ENCODE measurements at regions not wholly inside any gene's neighbourhood (a gene's known extent, or its start where the extent isn't known, plus 50 kb on each side); places are given as distances from the start of the nearest gene placed in this dataset.

DNA sequence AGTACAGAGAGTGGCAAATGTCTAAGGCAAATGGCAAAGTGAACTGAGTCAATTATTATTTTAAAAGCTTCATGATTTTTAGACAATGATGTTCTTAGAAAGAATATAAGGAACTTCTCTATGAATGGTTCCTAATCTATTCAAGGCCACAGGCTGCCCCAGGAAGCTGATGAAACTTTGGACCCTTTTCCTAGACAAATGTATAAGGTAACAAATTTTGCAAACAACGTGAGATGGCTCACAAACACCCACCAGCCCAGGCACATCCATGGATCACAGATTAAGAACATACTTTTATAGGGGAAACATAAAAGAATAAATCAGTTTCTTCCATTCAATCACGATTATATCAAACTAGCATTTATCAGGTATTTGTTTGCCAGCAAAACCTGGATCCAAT, 659.0 kb downstream of the IRS1 start:
- H3K27ac Mint-ChIP-seq: no peak overlapping the region
- intact Hi-C loops (cut with DNase I, micrococcal nuclease): no loop called here

DNA sequence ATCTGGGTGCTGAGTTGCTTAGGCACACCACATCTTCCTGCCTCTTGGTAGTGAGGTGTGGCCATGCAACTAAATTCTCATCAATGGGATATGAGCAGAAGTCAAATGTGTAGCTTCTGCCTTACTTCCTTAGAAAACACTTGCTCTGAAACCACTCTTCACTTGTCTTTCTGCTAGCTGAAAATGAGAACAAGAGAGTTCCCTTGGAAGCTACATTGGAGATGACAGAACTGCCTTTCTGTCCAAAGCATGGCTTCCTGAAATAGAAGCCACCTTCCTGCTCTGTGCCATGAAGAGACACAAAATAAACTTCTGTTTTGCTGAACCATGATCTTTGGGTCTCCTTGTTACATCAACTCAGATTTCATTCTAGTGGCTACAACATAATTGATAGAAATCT, 659.9 kb downstream of the IRS1 start:
- H3K27ac ChIP-seq (ENCODE audit: low read depth in 1 of 2, low read length in 2 of 2): no peak overlapping the region
- POLR2A ChIA-PET: no interaction called here
- CTCF ChIA-PET: no interaction called here
- ATAC-seq (ENCODE audit: poor library complexity) (no peak), DNase-seq (no peak)
- H3K27me3 ChIP-seq (ENCODE audit: control insufficient read depth in 1 of 2, insufficient read depth in 2 of 2, low read length in 2 of 2): no peaks in the 10 kb centered on the region
- Mint-ChIP-seq H3K4me1 (ENCODE audit: low read depth) (no peaks in the 10 kb centered on the region), H3K27me3 (no peaks in the 10 kb centered on the region), H3K4me3 (no peak overlapping the region), H3K27ac (no peak overlapping the region), H3K9me3 (no peaks in the 10 kb centered on the region), H3K36me3 (ENCODE audit: low read depth) (no peaks in the 10 kb centered on the region)
- H3K36me3 ChIP-seq (ENCODE audit: insufficient read depth, low read length): no peaks in the 10 kb centered on the region
- no peaks in the 10 kb centered on the region for H3K4me1 ChIP-seq (ENCODE audit: insufficient read depth, low read length)
- no peaks in the 10 kb centered on the region for H3K9me3 ChIP-seq (ENCODE audit: control insufficient read depth in 1 of 2, insufficient read depth in 1 of 2, low read length in 2 of 2)
- H3K4me3 ChIP-seq (ENCODE audit: low read length): no peak overlapping the region
- TF ChIP-seq, protein P1, sequence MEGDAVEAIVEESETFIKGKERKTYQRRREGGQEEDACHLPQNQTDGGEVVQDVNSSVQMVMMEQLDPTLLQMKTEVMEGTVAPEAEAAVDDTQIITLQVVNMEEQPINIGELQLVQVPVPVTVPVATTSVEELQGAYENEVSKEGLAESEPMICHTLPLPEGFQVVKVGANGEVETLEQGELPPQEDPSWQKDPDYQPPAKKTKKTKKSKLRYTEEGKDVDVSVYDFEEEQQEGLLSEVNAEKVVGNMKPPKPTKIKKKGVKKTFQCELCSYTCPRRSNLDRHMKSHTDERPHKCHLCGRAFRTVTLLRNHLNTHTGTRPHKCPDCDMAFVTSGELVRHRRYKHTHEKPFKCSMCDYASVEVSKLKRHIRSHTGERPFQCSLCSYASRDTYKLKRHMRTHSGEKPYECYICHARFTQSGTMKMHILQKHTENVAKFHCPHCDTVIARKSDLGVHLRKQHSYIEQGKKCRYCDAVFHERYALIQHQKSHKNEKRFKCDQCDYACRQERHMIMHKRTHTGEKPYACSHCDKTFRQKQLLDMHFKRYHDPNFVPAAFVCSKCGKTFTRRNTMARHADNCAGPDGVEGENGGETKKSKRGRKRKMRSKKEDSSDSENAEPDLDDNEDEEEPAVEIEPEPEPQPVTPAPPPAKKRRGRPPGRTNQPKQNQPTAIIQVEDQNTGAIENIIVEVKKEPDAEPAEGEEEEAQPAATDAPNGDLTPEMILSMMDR (IDR thresholded peaks at IDR 0.05): no peak
- intact Hi-C loops (cut with DNase I, micrococcal nuclease): no loop called here

More for the DNA sequence above, 659.0 kb downstream of the IRS1 start:
- CTCF ChIA-PET: no interaction called here
- H3K4me1 Mint-ChIP-seq (ENCODE audit: low read depth): no peaks in the 10 kb centered on the region
- no peaks in the 10 kb centered on the region for H3K4me1 ChIP-seq (ENCODE audit: insufficient read depth, low read length)
- DNase-seq (no peak), ATAC-seq (ENCODE audit: poor library complexity) (no peak)
- no peak overlapping the region for H3K4me3 Mint-ChIP-seq
- TF ChIP-seq, protein P1 (IDR thresholded peaks at IDR 0.05): no peak
- H3K9me3 Mint-ChIP-seq: no peaks in the 10 kb centered on the region
- POLR2A ChIA-PET: no interaction called here
- H3K27me3 Mint-ChIP-seq: peaks cover 5% of the 10 kb centered on the region
- H3K4me3 ChIP-seq (ENCODE audit: low read length): no peak overlapping the region
- H3K27me3 ChIP-seq (ENCODE audit: control insufficient read depth in 1 of 2, insufficient read depth in 2 of 2, low read length in 2 of 2): no peaks in the 10 kb centered on the region
- H3K36me3 ChIP-seq (ENCODE audit: insufficient read depth, low read length): no peaks in the 10 kb centered on the region
- no peaks in the 10 kb centered on the region for H3K9me3 ChIP-seq (ENCODE audit: control insufficient read depth in 1 of 2, insufficient read depth in 1 of 2, low read length in 2 of 2)
- H3K27ac ChIP-seq (ENCODE audit: low read depth in 1 of 2, low read length in 2 of 2): no peak overlapping the region
- no peaks in the 10 kb centered on the region for H3K36me3 Mint-ChIP-seq (ENCODE audit: low read depth)

DNA sequence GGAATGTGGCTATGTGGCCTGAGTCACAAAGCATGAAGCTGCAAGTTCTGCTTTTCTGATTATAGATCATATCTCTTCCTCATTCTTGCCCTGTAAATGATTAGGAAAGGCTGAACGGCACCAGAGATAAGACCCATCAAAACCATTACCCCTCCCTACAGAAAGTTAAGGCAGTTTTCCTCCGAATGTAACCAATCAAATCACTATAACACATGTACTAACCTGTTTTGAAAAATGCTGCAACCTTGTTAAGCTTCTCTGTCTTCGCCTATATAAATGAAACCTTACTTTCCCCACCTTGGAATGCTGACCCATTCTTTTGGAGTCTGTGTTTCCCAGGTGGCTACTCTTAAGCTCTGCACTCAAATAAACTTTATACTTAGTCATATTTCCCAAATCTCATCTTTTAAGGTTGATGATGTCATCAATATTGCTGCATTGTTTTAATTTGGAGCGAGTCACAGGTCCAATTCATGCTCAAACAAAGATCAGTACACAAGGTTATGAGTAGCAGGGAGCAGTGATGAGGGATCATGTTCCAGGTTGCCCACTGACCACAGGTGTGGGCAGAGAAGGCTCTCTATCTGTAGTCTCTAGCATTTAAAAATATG, 662.3 kb downstream of the IRS1 start:
- intact Hi-C loops (cut with DNase I, micrococcal nuclease): no loop called here
- ChIA-PET CTCF (interaction anchor here (0.6 to 1.1 kb wide), 2 partner anchors 11 to 137 kb away, joined by 3 read pairs; no protein-coding TSS in a partner anchor), POLR2A (no interaction called here)
- Histone ChIP-seq H3K4me3 (ENCODE audit: low read length) (no peak overlapping the region), H3K27me3 (ENCODE audit: control insufficient read depth in 1 of 2, insufficient read depth in 2 of 2, low read length in 2 of 2) (no peaks in the 10 kb centered on the region), H3K9me3 (ENCODE audit: control insufficient read depth in 1 of 2, insufficient read depth in 1 of 2, low read length in 2 of 2) (no peaks in the 10 kb centered on the region), H3K4me1 (ENCODE audit: insufficient read depth, low read length) (no peaks in the 10 kb centered on the region), H3K27ac (ENCODE audit: low read depth in 1 of 2, low read length in 2 of 2) (no peak overlapping the region), H3K36me3 (ENCODE audit: insufficient read depth, low read length) (no peaks in the 10 kb centered on the region)
- Mint-ChIP-seq H3K27ac (no peak overlapping the region), H3K36me3 (ENCODE audit: low read depth) (no peaks in the 10 kb centered on the region), H3K4me3 (no peak overlapping the region), H3K4me1 (ENCODE audit: low read depth) (no peaks in the 10 kb centered on the region), H3K9me3 (no peaks in the 10 kb centered on the region), H3K27me3 (peaks cover 9% of the 10 kb centered on the region)
- ATAC-seq (ENCODE audit: poor library complexity): no peak
- TF ChIP-seq, protein P1 (IDR thresholded peaks at IDR 0.05): no peak
- peak in 1 of 14 experiments; percentile 18 for DNase-seq
